T1000 (cell line): ENCODE measurements at regions not wholly inside any gene's neighbourhood (a gene's known extent, or its start where the extent isn't known, plus 50 kb on each side); places are given as distances from the start of the nearest gene placed in this dataset.
"Not testable (repeated sequence)": the region's sequence is repeated elsewhere in the genome, so short reads cannot be mapped to it uniquely, and the experiment has no call there.

Source experiments
- DNase-seq: peaks from one replicate; lab custom pipeline; 2025; ENCODE audit warnings: mixed read lengths; lab: John Stamatoyannopoulos, UW

GRCh38 chr5:21482983-21483650 is 1370.0 kb downstream of the CDH12 start:
- not testable (repeated sequence) for DNase-seq

- not testable (repeated sequence) for DNase-seq
Observed at GRCh38 chr5:21482522-21482921, 1370.6 kb downstream of the CDH12 start.

GRCh38 chr5:21481320-21482270 is 1371.5 kb downstream of the CDH12 start:
- not testable (repeated sequence) for DNase-seq

GRCh38 chr5:21480054-21480453 is 1373.1 kb downstream of the CDH12 start:
- not testable (repeated sequence) for DNase-seq

GRCh38 chr5:21473981-21474380 is 1379.2 kb downstream of the CDH12 start:
- not testable (repeated sequence) for DNase-seq

GRCh38 chr5:21473436-21473835 is 1379.7 kb downstream of the CDH12 start:
- not testable (repeated sequence) for DNase-seq

- DNase-seq: not testable (repeated sequence)
Observed at GRCh38 chr5:21471691-21472090, 1381.5 kb downstream of the CDH12 start.

- not testable (repeated sequence) for DNase-seq
Observed at GRCh38 chr5:21469523-21470101, 1383.5 kb downstream of the CDH12 start.

GRCh38 chr5:21467544-21467943 is 1385.6 kb downstream of the CDH12 start:
- not testable (repeated sequence) for DNase-seq

- not testable (repeated sequence) for DNase-seq
Observed at GRCh38 chr5:21459744-21460073, 1393.4 kb downstream of the CDH12 start.

GRCh38 chr5:21452449-21452848 is 1400.7 kb downstream of the CDH12 start:
- no peak for DNase-seq

GRCh38 chr5:21432646-21433045 is 1420.5 kb downstream of the CDH12 start:
- no peak for DNase-seq

GRCh38 chr5:21424907-21425306 is 1428.2 kb downstream of the CDH12 start:
- DNase-seq: no peak

GRCh38 chr5:21419383-21419782 is 1431.4 kb upstream of the CDH18 start:
- no peak for DNase-seq

- not testable (repeated sequence) for DNase-seq
Observed at GRCh38 chr5:21402089-21402488, 1414.1 kb upstream of the CDH18 start.

GRCh38 chr5:21398511-21398910 is 1410.5 kb upstream of the CDH18 start:
- no peak for DNase-seq

GRCh38 chr5:21397693-21398092 is 1409.7 kb upstream of the CDH18 start:
- no peak for DNase-seq

- no peak for DNase-seq
Observed at GRCh38 chr5:21391506-21391905, 1403.5 kb upstream of the CDH18 start.

GRCh38 chr5:21360754-21361153 is 1372.8 kb upstream of the CDH18 start:
- not testable (repeated sequence) for DNase-seq

- not testable (repeated sequence) for DNase-seq
Observed at GRCh38 chr5:21341948-21342261, 1353.9 kb upstream of the CDH18 start.

GRCh38 chr5:21341203-21341947 is 1353.4 kb upstream of the CDH18 start:
- not testable (repeated sequence) for DNase-seq

- DNase-seq: not testable (repeated sequence)
Observed at GRCh38 chr5:21340233-21340632, 1352.2 kb upstream of the CDH18 start.
